ENCODE measurements at regions not wholly inside any gene's neighbourhood (a gene's known extent, or its start where the extent isn't known, plus 50 kb on each side); places are given as distances from the start of the nearest gene placed in this dataset.
"Not testable (repeated sequence)": the region's sequence is repeated elsewhere in the genome, so short reads cannot be mapped to it uniquely, and the experiment has no call there.

- TF ChIP-seq HNRNPH1 (optimal IDR thresholded peaks at IDR 0.05; ENCODE audit: low read depth, low read length); PATZ1 (CRISPR knock-in tag; IDR thresholded peaks at IDR 0.05; ENCODE audit: borderline replicate concordance): not testable (repeated sequence)
Measured at GRCh38 chrX:114041470-114041869, 542.4 kb upstream of the HTR2C start.

Data from K562 (cell line).